ENCODE measurements at regions not wholly inside any gene's neighbourhood (a gene's known extent, or its start where the extent isn't known, plus 50 kb on each side); places are given as distances from the start of the nearest gene placed in this dataset.

- H3K4me3 ChIP-seq (ENCODE audit: low read length), result no peak overlapping the region
- no peak for DNase-seq (ENCODE audit: low read depth)
- no peak for TF ChIP-seq CTCF (IDR thresholded peaks at IDR 0.05; ENCODE audit: insufficient read depth, low read depth, low read length, missing control alignments)
These were observed 419.8 kb upstream of the SMC2 start for GRCh38 chr9:103674271-103674670.

DNA sequence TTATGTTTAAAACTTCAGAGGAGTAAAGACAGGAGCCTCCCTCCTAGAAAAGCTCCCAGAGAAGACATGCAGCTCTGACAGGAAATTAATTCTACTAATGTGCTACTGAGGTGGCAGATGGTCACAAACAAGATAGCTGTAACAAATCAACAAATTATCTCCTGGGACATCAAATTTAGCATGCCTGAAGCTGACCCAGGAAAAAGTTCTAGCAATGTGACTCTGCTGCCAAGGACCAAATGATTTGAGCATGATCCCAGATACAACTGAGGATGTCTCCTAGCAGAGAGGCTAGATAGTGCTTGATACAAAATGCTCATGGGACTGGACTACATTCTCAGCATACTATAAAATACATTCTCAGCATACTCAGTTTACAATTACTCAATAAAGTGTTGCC lies 413.5 kb upstream of the SMC2 start:
- TF ChIP-seq CTCF (IDR thresholded peaks at IDR 0.05; ENCODE audit: insufficient read depth, low read depth, low read length, missing control alignments), result no peak
- no peak for DNase-seq (ENCODE audit: low read depth)
- H3K4me3 ChIP-seq (ENCODE audit: low read length), result no peak overlapping the region

DNA sequence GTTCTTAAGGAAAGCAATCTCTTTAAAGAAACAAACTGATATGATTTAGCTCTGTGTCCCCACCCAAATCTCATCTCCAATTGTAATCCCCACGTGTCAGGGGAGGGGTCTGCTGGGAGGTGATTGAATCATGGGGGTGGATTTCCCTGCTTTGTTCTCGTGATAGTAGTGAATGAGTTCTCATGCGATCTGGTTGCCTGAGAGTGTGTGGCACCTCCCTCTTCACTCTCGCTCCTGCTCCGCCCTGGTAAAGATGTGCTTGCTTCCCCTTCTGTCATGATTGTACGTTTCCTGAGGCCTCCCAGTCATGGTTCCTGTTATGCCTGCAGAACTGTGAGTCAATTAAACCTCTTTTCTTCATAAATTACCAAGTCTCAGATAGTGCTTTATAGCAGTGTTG lies 412.7 kb upstream of the SMC2 start:
- TF ChIP-seq CTCF (IDR thresholded peaks at IDR 0.05; ENCODE audit: insufficient read depth, low read depth, low read length, missing control alignments), result no peak
- H3K4me3 ChIP-seq (ENCODE audit: low read length), result no peak overlapping the region
- no peak for DNase-seq (ENCODE audit: low read depth)

GRCh38 chr9:103700195-103700962 lies 393.7 kb upstream of the SMC2 start:
- no peak for TF ChIP-seq CTCF (IDR thresholded peaks at IDR 0.05; ENCODE audit: insufficient read depth, low read depth, low read length, missing control alignments)
- H3K4me3 ChIP-seq (ENCODE audit: low read length), result no peak overlapping the region
- DNase-seq (ENCODE audit: low read depth), result no peak

DNA sequence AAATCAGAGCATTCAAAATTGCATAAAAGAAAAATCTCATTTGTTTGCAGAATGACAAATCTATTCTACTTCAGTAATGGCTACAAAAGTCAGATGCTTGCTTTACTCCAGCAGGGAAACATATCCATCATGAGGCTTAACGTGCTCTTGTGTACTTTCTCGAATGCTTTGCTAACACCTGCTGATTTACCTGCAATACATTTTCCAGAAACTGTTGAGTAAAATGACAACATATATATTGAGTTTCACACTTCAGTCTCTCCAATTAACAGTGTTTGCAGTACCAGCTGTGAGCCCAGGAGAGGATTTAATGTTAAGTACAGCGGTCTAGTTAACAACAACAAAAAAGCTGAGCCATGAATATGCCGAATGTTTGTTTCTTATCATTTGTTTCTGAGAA lies 391.5 kb upstream of the SMC2 start:
- no peak overlapping the region for H3K4me3 ChIP-seq (ENCODE audit: low read length)
- no peak for DNase-seq (ENCODE audit: low read depth)
- no peak for TF ChIP-seq CTCF (IDR thresholded peaks at IDR 0.05; ENCODE audit: insufficient read depth, low read depth, low read length, missing control alignments)

GRCh38 chr9:103707181-103707580 lies 386.9 kb upstream of the SMC2 start:
- H3K4me3 ChIP-seq (ENCODE audit: low read length), result no peak overlapping the region
- no peak for TF ChIP-seq CTCF (IDR thresholded peaks at IDR 0.05; ENCODE audit: insufficient read depth, low read depth, low read length, missing control alignments)
- DNase-seq (ENCODE audit: low read depth), result no peak

- no peak for TF ChIP-seq CTCF (IDR thresholded peaks at IDR 0.05; ENCODE audit: insufficient read depth, low read depth, low read length, missing control alignments)
- DNase-seq (ENCODE audit: low read depth), result no peak
- H3K4me3 ChIP-seq (ENCODE audit: low read length), result no peak overlapping the region
These were observed 384.7 kb upstream of the SMC2 start for GRCh38 chr9:103709366-103709765.
